Lower leg skin (tissue), 3 donors: ENCODE measurements at regions not wholly inside any gene's neighbourhood (a gene's known extent, or its start where the extent isn't known, plus 50 kb on each side); places are given as distances from the start of the nearest gene placed in this dataset.

Source experiments
- CTCF ChIP-seq, 3 donors: fragments of 450-650 bp; IDR thresholded peaks; one replicate each; pipeline ENCODE4 v1.5.1; 2016; ENCODE audit warnings: antibody characterized with exemption in 3 of 3, mild to moderate bottlenecking in 3 of 3, moderate library complexity in 2 of 3
- POLR2A ChIP-seq, 2 donors: fragments of 450-650 bp; IDR thresholded peaks; one replicate each; pipeline ENCODE4 v1.6.1; 2016 to 2017; ENCODE audit warnings: antibody characterized with exemption in 2 of 2, mild to moderate bottlenecking in 1 of 2, moderate library complexity in 1 of 2

- TF ChIP-seq CTCF (IDR thresholded peaks at IDR 0.05): no peak
- no peak for TF ChIP-seq POLR2A (IDR thresholded peaks at IDR 0.05)
These were observed 368.0 kb upstream of the AGTR1 start for GRCh38 chr3:148329481-148330235.
